Astrocyte of the spinal cord (primary cell): ENCODE measurements at regions not wholly inside any gene's neighbourhood (a gene's known extent, or its start where the extent isn't known, plus 50 kb on each side); places are given as distances from the start of the nearest gene placed in this dataset.

ENCODE experiments used
- DNase-seq: peaks from one replicate; pipeline ENCODE4 v3.0.0; 2011; ENCODE audit warnings: low read depth, low spot score
- H3K4me3 ChIP-seq: 2 replicates; pipeline ENCODE4 v1.5.1; 2011; ENCODE audit warnings: low read depth, mild to moderate bottlenecking, low read length, moderate library complexity
- in situ Hi-C: cut with HindIII; loops from 2 replicates; pipeline ENCODE4 v1.10.0; 2017; ENCODE audit warnings: low sequenced_read_pairs
- TF ChIP-seq, protein P1 (sequence below): IDR thresholded peaks from 2 replicates; pipeline ENCODE4 v1.5.1; 2012; ENCODE audit warnings: low read depth, mild to moderate bottlenecking, low read length, inconsistent platforms

DNA sequence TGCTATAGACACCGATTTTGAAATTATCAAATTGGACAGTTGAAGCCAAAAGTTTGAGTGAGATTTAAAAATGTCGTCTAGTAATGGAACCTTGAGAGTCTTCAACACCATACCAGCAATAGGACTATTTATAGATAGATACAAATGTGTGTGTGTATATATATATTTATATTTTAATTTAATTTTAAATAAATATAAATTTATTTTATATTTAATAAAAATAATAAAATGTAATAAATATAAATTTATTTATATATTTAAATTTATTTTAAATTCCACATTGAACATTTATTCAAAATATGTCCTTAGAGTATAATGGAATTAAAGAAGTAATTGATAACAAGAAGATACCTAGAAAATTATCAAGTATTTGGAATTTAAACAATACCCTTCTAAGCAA, 221.9 kb upstream of the CXXC4 start:
- DNase-seq, result no peak
- H3K4me3 ChIP-seq, result no peak overlapping the region
- in situ Hi-C loops, result no loop called here
- TF ChIP-seq, protein P1, sequence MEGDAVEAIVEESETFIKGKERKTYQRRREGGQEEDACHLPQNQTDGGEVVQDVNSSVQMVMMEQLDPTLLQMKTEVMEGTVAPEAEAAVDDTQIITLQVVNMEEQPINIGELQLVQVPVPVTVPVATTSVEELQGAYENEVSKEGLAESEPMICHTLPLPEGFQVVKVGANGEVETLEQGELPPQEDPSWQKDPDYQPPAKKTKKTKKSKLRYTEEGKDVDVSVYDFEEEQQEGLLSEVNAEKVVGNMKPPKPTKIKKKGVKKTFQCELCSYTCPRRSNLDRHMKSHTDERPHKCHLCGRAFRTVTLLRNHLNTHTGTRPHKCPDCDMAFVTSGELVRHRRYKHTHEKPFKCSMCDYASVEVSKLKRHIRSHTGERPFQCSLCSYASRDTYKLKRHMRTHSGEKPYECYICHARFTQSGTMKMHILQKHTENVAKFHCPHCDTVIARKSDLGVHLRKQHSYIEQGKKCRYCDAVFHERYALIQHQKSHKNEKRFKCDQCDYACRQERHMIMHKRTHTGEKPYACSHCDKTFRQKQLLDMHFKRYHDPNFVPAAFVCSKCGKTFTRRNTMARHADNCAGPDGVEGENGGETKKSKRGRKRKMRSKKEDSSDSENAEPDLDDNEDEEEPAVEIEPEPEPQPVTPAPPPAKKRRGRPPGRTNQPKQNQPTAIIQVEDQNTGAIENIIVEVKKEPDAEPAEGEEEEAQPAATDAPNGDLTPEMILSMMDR, result no peak

DNA sequence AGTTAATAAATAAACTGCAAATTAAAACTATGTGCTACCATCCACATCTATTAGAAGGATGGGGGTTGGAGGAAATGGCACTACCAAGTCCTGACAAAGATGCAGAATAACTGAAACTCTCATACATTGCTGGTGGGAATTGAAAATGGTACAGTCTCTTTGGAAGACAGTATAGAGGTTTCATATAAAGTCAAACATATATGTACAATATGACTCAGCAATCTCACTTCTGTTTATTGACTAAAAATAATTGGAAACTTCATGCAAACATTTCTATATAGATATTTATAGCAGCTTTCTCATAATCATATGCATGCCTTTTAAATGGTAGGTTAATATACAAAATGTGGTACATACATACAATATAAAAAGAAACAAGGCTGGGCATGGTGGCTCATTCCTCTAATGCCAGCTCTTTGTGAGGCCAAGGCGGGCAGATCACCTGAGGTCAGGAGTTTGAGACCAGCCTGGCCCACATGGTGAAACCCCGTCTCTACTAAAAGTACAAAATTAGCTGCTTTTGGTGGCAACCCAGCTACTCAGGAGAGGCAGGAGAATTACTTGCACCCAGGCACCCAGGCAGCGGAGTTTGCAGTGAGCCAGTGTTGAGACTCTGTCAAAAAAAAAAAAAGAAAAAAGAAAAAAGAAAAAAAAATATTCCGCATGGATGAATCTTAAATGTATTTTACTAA, 225.0 kb upstream of the CXXC4 start:
- H3K4me3 ChIP-seq, result no peak overlapping the region
- TF ChIP-seq, protein P1, result no peak
- in situ Hi-C loops, result no loop called here
- no peak for DNase-seq

DNA sequence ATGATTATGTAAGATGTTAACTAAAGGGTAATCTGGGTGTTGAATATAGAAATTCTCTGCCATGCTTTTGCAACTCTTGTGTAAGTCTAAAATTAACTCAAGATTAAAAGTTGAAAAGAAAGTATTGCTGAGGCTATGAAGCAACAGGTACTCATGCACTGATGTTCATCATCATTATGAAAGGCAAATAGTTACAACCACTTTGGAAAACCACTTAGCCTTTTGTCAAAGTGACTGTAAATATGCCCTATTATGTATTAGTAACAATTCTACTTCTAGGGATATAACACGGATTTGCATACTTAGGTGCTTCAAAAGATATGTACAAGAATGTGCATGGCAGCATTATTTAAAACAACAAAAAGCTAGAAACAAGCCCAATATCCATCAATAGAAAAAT, 227.8 kb upstream of the CXXC4 start:
- in situ Hi-C loops, result no loop called here
- H3K4me3 ChIP-seq, result no peak overlapping the region
- TF ChIP-seq, protein P1, result no peak
- no peak for DNase-seq

DNA sequence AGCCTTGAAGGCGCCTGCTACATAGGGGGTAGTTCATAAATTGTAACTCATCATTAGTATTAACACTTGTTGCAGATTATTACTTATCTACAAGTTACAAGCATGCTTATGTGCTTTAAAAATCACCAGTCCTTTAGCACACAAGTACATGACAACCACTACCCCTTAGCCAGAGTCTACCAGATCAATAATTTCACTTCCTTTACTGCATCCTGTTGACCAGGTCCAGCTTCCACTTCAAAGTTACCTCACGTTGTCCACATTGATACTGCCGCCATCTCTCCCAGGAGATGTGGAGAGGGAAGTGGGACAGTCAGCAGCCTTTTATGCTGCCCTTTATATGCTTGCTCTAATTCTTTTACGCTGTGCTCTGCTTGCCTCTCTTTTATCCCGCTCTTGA, 231.3 kb upstream of the CXXC4 start:
- in situ Hi-C loops, result no loop called here
- DNase-seq, result no peak
- TF ChIP-seq, protein P1, result no peak
- H3K4me3 ChIP-seq, result no peak overlapping the region

DNA sequence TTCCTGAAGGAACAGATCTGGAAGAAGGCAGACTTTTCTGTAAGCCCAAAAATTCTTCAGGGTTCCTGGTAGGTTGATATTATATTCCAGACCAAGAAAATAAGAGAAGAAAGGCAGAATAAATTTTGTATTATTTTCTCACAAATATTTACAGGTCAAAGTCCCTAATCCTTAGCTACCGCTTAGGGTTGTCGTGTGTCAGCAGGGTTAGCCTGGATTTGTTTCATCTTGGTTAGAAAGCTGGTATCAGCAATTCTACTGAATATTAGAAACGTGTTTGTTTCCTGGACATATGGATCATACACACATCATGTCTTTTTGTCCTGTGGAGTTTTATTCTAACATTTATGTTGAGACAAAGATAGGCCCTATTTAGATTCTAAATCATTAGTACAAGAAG, 232.9 kb upstream of the CXXC4 start:
- in situ Hi-C loops, result no loop called here
- TF ChIP-seq, protein P1, result no peak
- H3K4me3 ChIP-seq, result no peak overlapping the region
- no peak for DNase-seq

DNA sequence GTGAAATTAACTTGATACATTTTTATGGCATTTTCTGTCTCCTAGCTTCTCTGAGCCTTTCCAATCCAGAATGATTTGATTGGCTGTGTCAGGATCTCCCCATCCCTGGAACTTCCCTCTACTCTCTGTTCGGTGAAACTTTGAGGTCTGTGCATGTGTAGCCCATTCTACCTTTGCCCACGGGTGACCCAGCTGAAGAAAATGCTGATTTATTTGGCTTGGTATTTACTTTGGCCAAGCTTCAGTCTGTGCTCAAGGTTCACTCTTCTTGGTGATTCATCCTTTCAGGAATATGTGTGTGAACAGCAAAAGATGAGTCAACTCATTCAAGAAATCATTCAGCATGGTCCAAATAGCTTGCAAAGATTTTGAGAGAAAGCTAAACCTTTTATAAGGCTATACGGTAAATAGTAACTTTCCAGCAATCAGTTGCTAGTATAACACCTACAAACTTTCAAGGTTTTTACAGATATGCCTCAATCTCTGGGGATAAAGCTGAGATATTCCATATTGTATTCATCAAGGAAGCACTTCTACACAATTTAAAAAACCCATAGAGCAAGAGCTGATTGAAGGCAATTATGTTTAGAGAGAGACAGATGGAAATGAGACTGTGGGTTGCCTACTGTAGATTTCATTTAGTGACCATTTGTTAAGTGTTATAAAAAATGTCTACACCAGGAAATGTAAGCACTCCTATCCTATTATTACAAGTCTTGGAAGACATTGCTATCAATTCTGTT, 233.9 kb upstream of the CXXC4 start:
- DNase-seq, result peak; percentile 96
- no peak overlapping the region for H3K4me3 ChIP-seq
- in situ Hi-C loops, result no loop called here
- TF ChIP-seq, protein P1, result no peak
